Fibroblast of skin of abdomen (primary cell): ENCODE measurements at regions not wholly inside any gene's neighbourhood (a gene's known extent, or its start where the extent isn't known, plus 50 kb on each side); places are given as distances from the start of the nearest gene placed in this dataset.

Source experiments
- DNase-seq: peaks from one replicate; pipeline ENCODE4 v3.0.0-alpha.2; 2013

- peak; percentile 39 for DNase-seq
These were observed 691.7 kb upstream of the SEMA6A start for GRCh38 chr5:117266280-117266679.

GRCh38 chr5:117263231-117263630 is 688.6 kb upstream of the SEMA6A start:
- DNase-seq = no peak

DNA sequence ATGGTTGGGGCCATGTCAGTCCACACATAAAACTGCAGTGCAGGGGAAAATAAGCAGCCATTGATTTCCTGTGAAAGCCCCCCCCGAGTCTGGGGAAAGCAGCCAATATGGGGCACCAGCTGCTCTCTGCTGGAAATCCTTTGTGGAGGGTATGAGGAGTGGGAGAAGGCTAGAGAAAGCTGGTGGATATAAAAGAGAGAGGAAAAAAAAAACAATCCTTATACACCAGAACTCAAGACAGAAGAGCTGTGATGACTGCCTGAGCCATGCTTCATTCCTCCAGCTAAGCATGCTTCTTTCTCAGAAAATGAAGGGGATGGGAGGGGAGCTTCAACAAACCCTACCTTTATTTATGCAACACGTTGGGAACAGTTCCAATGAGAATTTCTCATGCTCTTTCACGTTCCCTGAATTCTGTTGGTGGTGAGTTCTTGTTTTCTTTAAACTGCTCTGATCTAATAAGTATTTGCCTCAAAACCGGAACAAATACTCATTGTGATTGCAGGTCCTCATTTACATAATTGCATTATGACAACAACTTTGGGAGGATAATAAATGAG is 688.0 kb upstream of the SEMA6A start:
- DNase-seq = no peak

DNA sequence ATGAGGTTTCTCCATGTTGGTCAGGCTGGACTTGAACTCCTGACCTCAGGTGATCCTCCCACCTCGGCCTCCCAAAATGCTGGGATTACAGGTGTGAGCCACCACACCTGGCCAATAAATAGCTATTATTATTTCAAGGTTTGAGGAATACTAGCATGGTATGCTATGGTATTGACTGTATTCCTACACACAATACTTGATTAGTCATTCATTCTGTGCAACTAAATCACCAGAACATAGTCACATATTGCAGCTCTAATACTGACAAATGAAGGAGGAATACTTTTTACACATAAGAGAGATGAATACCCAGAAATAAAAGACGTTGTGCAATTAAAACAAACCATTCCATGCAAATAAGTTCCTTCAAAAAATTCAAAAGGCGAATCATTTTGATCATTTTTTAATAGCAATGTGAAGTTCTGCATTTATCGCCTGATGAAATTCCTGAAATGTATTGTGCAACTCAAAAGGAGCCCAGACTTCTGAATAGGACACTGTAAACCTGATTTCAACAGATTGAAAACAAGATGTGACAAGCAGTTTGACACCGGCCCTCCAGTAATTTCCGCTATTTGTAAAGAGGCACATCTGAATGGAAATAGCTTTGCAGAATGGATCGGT is 687.4 kb upstream of the SEMA6A start:
- DNase-seq = no peak

DNA sequence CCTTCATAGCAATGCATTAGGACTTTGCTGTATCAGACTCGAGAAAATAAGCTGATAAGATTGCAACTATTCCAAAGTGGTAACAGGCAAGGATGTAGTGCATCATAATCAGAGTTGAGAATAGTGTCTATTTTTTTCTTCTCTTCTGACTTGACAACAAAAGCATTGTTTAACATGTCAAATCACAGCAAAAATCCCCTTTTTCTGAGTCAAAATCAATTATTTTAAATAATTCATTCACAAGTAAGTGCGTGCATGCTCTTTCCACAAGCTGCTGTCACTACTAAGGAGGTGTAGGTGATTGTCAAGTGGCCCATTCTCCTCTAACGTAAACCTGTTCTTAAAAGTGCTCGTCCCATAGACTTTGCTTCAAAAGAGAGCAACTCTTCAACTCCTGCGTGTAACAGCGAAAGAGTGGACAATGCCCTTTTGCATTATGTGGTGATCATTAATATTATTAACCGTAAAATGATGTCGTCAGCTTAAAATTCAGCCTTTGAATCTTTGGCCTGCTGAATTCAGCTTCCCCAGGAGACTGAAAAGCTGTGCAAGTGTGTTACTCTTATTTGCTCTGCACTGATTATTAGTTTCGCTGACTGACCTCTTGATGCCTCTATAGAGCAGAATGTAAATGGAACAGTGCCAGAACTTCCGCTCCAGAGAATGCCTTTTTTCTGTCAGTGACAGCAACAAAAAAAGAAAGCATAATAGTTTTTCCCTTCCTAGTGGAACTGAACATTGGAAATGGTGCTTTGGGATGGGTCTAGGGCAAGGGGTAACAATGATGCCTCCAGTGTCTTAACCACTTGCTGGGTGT is 680.8 kb upstream of the SEMA6A start:
- DNase-seq = no peak

DNA sequence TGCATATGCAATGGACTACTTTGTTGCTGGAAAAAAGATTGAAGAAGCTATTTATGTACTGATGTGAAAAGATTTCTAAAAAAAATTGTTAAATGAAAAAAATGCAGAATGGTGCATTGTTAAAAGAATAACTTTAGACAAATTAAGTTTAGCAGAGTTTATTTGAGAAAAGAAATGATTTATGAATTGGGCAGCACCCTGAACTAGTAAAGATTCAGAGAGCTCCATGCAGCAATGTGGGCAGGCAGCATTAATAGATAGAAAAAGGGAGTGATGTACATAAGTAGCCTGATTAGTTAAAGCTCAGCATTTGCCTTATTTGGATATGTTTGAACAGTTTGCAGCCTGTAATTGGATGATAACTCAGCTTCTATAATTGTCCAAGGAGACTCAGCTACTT is 677.9 kb upstream of the SEMA6A start:
- DNase-seq = no peak

DNA sequence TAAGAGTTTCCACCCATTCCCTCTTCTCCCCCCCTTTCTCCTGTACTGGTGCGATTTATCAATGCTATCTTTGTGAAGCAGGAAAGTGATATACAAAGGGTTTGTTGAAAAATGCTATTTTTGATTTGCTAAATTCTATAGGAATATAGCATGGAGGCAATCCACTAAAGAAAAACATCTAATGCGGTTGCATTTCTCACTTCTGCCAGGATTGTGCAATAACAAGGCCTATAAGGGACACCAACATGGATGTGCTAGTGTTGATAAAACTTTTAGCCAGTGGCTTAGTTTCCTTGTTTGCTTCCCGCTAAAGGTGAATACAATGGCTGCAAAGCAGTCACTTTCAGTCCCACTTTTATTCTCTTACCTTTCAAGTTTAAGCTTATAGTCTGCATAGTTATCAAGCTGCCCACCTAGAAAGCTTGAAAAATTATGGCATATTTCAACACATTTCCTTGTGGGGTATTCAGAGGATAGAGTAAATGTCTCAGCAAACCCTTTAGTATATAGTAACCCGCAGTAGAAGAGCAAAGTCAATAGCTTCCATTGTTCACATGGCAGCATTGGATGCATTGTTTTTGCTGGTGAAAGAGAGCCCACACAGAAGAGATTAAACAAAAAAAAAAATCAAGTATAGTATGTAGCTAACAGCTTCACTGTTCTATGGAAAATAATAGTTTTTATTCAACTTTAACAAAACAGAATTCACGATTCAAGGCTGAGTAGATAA is 674.6 kb upstream of the SEMA6A start:
- DNase-seq = no peak

- DNase-seq = no peak
These were observed 671.8 kb upstream of the SEMA6A start for GRCh38 chr5:117246424-117246823.

DNA sequence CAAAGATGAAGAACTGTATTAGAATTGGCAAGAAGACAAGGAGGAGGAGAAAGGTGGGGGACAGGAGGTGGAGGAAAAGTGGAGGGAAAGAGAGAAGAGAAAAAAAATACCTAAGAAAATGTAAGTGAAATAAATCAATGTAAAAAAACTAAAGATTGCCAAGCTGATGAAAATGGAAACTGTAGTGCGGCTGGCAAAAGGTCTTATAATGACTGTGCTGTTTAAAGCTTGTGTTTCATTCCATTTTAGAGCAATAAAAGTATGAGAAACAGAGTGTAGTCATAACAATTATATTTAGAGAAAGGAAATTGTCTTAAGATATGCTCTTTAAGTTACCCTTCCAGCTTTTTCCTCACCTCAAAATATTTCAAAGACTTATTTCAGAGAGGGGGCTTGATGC is 670.5 kb upstream of the SEMA6A start:
- no peak for DNase-seq

DNA sequence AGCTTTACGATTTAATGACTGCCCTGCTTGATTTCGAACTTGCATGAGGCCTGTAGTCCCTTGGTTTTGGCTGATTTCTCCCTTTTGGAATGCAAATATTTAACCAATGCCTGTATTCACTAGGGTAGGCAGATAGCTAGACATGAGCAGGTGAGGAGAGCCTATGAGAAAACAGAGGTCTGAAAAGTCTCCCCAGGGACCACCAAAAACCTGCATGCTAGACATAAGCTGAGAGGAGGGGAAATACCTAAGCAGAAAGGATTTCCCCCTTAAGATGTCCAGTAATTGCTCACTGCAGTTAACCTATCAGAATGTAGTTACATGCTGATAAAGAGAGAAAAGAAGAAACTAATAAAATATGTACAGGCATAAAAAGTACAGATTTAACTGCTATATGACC is 667.4 kb upstream of the SEMA6A start:
- no peak for DNase-seq

DNA sequence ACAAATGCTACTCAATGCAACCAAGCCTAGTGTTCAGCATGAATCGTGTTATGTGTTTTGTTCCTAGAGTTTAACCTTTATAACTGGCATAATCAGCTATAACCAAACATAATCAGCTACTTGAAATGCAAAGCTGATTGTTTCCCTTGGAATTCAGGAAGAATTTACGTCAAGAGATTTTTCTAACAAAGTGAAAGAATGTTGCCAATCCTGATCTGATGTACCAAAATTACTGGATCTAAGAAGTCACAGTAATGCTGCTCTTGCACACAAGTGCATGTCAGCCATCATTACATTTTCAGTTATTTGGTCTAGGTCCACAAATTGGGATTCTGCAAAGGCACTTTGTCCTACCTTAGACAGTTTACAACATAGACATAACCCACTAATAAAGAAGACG is 662.3 kb upstream of the SEMA6A start:
- DNase-seq = no peak

GRCh38 chr5:117235786-117236185 is 661.2 kb upstream of the SEMA6A start:
- DNase-seq = no peak

DNA sequence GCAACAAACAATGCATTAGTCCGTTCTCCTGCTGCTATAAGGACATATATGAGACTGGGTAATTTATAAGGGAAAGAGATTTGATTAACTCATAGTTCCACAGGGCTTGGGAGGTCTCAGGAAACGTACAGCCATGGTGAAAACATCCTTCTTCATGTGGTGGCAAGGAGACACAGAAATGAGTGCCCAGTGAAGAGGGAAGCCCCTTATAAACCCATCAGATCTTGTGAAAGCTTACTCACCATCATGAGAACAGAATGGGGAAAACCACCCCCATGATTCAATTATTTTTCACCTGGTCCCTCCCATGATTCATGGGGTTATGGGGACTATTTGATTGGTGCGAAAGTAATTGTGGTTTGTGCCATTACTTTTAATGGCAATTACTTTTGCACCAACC is 655.8 kb upstream of the SEMA6A start:
- no peak for DNase-seq

DNA sequence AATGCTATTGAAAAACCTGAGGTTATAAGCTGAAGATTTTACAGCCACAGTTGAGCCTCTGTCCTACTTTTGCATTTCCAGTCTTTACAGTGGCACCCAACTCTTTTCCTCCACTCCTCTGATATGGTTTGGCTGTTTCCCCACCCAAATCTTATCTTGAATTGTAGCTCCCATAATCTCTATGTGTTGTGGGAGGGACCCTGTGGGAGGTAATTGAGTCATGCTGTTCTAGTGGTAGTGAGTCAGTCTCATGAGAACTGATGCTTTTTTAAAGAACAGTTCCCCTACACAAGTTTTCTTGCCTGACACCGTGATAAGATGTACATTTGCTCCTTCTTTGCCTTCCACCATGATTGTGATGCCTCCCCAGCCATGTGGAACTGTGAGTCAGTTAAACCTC is 646.1 kb upstream of the SEMA6A start:
- DNase-seq = no peak

DNA sequence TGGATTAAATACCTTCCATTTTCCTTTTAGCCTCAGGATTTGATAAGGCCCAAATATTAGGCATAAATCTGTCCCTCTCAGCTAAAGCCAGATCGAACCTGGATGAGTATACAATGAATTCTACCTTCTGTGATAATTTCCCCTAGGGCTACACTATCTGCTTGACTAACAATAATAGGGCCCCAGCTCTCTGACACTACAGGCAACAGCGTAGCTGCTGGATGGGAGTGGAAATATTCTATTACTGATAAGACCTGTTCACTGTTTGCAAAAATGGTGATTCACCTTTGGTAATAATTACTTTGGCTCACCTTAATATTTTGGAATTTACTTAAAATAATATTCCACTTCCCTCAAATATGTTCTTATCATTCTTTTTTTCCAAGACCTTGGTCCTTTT is 644.2 kb upstream of the SEMA6A start:
- no peak for DNase-seq

GRCh38 chr5:117212866-117213265 is 638.2 kb upstream of the SEMA6A start:
- DNase-seq = no peak

DNA sequence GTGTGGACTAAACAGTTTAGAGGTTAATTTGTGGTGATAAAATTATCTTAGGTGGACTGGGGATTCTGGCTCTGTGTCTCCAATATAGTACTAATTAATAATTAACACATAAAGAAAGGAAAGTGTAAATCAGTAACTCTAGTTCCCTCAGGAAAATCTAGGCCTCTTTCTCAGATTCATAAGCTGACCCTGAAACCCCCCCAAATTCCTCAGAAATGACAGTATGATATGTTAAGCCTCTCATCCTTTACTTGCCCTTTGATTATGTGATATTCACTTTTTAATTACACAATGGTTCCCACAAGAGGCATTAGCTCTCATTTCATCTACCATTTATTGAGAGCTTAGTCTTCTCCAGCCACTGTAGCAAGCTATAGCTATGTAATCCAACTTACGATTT is 636.2 kb upstream of the SEMA6A start:
- no peak for DNase-seq

GRCh38 chr5:117209479-117209878 is 634.9 kb upstream of the SEMA6A start:
- DNase-seq = no peak

GRCh38 chr5:117207088-117207668 is 632.6 kb upstream of the SEMA6A start:
- no peak for DNase-seq

DNA sequence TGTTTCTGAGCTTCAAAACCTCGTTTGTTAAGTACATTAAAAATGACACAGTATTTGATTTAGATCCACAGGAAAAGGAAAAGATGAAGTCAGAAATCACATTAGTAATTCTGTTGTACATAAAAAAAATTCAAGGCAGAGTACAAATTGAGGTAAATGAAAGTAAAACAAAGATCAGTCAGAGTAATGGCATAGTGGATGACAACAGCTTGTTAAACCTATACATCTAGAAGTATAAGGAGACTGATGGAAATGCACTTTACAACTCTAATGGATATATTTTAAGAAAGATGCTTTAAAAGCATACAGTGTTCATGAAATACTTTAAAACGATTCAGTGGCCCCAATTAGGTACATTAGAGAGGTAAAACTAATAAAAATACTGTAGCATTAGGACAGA is 631.3 kb upstream of the SEMA6A start:
- no peak for DNase-seq

DNA sequence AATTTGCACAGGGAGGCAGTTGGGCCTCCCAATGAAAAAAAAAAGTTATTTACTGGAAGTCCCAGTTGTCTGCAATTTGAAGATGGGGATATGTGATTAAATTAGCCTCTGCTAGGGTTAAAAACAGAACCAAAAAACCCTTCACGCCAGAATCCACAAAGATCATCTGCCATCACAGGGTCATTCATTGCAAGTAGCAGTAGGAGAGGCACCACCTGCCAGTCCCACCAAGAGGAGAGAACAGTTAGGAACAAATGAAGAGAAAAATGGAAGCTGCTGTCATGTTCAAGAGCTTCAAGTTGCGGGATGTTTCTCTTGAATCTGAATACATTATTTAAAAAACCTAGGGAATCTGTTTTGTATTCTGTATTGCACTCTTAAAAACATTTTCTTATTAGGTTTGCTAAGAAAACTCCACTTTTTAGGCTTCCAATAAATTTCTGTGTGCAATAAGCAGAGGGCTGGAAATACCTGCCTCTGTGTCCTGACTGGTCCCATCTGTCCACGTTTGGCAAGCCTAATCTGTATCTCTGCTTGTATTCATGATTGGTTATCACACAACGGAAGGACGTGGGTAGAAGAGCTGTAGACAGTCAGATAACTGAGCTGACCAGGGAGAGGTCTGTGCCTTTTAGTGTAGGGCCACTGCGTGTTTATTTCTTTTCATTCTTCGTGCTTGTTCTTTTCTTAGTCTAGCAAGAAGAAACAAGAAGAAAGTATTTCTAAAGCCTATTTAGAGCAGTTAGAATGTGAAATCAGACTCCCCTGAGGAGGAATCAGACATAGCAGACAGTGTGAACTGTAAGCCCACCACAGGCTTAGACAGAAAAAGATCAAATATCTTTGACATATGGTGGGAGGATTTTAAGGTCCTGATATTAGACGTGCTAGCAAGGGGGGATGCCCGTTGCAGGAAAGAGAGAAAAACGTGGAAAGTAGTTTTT is 630.6 kb upstream of the SEMA6A start:
- DNase-seq = no peak

DNA sequence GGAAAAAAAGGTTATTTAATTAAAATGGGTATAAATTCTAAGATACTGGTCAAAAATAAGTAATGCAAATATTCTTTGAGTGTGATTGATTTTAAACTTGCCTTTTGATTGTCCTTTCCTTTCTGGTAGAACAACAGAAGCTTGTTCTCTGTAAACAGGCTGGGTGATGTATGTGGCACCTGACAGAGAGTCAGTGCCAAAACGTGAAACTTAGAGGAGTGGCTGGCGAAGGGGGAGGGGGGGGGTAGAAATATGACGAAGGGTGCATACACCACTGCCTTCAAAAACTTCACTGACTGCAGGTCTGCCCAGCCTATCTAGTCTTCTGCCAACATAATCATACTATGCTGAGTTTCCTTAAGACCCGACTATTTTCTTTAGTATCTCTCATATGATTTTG is 629.8 kb upstream of the SEMA6A start:
- no peak for DNase-seq
